ENCODE measurements at regions not wholly inside any gene's neighbourhood (a gene's known extent, or its start where the extent isn't known, plus 50 kb on each side); places are given as distances from the start of the nearest gene placed in this dataset.

DNA sequence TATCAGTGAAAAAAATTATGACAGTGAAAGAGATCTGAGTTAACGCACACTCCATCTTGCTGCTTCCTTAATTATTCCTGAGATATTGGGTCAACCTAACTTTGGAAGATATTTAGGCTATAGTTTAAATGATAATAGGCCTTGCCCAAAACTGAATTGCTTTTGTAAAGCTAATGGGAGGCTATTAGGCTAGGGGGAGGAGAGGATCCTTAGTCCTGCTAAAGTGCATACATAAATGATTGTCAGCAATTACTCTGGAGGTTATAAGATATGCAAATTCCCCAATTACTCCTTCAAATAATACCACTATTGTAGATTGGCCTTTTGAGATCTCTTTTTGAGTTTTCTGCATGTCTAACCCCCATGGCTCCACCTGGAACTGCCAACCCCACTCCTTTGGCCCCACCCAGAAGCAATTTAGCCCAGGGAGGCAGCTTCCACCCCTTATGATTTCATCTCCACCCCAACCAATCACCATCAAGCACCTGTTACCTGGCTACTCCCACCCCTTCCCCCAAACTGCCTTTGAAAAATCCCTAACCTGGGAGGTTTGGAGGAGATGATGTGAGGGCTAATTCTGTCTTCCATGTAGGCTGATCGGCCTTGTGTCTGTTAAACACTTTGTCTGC is 509.3 kb upstream of the TGFBR2 start:
- TF ChIP-seq CTCF (conservative IDR thresholded peaks at IDR 0.05; ENCODE audit: control insufficient read depth, insufficient read depth, low read depth, low read length) = no peak
- H3K4me3 ChIP-seq (ENCODE audit: control insufficient read depth, low read depth, low read length) = no peak overlapping the region
- DNase-seq (ENCODE audit: low read depth) = no peak

DNA sequence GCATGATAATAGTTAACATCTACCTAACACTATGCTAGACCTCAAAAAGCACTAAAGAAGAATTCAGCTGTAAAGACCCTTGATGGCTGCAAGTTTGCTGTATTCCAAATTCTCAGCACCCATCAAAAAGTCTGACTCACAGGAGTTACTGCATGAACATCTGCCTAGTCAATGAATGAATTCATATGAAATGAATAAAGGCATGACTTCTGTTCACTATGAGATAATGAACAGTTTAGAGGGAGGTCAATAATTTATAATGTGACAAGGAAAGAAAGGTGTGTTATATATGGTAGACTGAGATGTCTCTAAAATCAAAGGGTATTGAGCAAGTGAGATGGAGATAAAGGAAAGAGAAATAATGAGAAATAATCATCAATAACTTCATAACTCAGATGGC is 508.2 kb upstream of the TGFBR2 start:
- no peak for TF ChIP-seq CTCF (conservative IDR thresholded peaks at IDR 0.05; ENCODE audit: control insufficient read depth, insufficient read depth, low read depth, low read length)
- peak; percentile 62 for DNase-seq (ENCODE audit: low read depth)
- no peak overlapping the region for H3K4me3 ChIP-seq (ENCODE audit: control insufficient read depth, low read depth, low read length)

- H3K4me3 ChIP-seq (ENCODE audit: control insufficient read depth, low read depth, low read length) = no peak overlapping the region
- peak; percentile 77 for DNase-seq (ENCODE audit: low read depth)
- no peak for TF ChIP-seq CTCF (conservative IDR thresholded peaks at IDR 0.05; ENCODE audit: control insufficient read depth, insufficient read depth, low read depth, low read length)
Measured at GRCh38 chr3:30098653-30099455, 507.5 kb upstream of the TGFBR2 start.

GRCh38 chr3:30102356-30102755 is 504.0 kb upstream of the TGFBR2 start:
- no peak overlapping the region for H3K4me3 ChIP-seq (ENCODE audit: control insufficient read depth, low read depth, low read length)
- no peak for DNase-seq (ENCODE audit: low read depth)
- no peak for TF ChIP-seq CTCF (conservative IDR thresholded peaks at IDR 0.05; ENCODE audit: control insufficient read depth, insufficient read depth, low read depth, low read length)

- no peak for TF ChIP-seq CTCF (conservative IDR thresholded peaks at IDR 0.05; ENCODE audit: control insufficient read depth, insufficient read depth, low read depth, low read length)
- DNase-seq (ENCODE audit: low read depth) = no peak
- H3K4me3 ChIP-seq (ENCODE audit: control insufficient read depth, low read depth, low read length) = no peak overlapping the region
Measured at GRCh38 chr3:30103186-30103585, 503.2 kb upstream of the TGFBR2 start.

DNA sequence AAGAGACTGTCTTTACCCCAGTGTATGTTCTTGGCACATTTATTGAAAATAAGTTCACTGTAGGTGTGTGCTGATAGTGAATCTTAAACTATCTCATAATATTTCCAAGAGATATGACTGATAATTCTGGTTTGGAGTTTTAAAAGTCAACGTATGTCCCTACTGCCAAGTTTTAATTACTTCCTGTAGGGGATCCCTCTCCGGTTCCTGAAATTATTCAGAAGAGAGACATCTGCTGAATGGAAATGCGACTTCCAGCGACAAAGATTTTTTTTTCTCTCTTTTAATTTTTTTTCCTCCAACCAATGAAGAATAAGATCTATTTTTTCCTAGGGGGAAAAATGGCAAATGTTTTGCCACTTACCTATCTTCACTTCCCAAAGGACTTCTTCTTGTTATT is 498.9 kb upstream of the TGFBR2 start:
- no peak overlapping the region for H3K4me3 ChIP-seq (ENCODE audit: control insufficient read depth, low read depth, low read length)
- no peak for TF ChIP-seq CTCF (conservative IDR thresholded peaks at IDR 0.05; ENCODE audit: control insufficient read depth, insufficient read depth, low read depth, low read length)
- no peak for DNase-seq (ENCODE audit: low read depth)
